Hippocampal formation (tissue), 2 donors: ENCODE measurements at regions not wholly inside any gene's neighbourhood (a gene's known extent, or its start where the extent isn't known, plus 50 kb on each side); places are given as distances from the start of the nearest gene placed in this dataset.
"Not testable (repeated sequence)": the region's sequence is repeated elsewhere in the genome, so short reads cannot be mapped to it uniquely, and the experiment has no call there.

Source experiments
- DNase-seq, 2 donors: peaks; one replicate each; lab custom pipeline; 2025; lab: John Stamatoyannopoulos, UW

GRCh38 chr15:62412686-62413085 is 247.6 kb upstream of the C2CD4B start:
- DNase-seq: no peak

DNA sequence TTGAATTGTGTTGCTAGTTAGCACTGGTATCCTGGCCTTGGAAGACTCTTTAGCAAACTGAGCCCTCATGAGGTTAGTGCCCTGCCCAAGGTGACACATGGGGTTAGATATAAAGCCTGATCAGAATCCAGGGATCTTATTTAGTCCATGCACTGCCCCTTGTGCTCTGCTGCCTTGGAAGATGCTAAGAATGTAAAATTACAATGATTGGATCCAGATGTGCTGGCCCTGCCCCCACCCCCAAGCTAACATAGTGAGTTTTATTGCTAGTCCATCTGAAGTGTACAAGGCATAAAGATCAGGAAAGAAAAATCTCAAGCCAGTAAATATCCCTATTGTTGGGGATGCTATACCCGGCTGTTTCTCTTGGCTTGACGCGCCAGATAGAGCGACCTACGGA is 248.1 kb upstream of the C2CD4B start:
- no peak for DNase-seq

- DNase-seq: no peak
Measured at GRCh38 chr15:62413786-62414185, 248.7 kb upstream of the C2CD4B start.

- DNase-seq: no peak
Measured at GRCh38 chr15:62415498-62415897, 250.4 kb upstream of the C2CD4B start.

GRCh38 chr15:62416526-62416925 is 251.4 kb upstream of the C2CD4B start:
- no peak for DNase-seq

GRCh38 chr15:62417439-62417838 is 252.4 kb upstream of the C2CD4B start:
- no peak for DNase-seq

- not testable (repeated sequence) for DNase-seq
Measured at GRCh38 chr15:62418496-62418895, 253.4 kb upstream of the C2CD4B start.

- no peak for DNase-seq
Measured at GRCh38 chr15:62419192-62419591, 254.1 kb upstream of the C2CD4B start.

- not testable (repeated sequence) for DNase-seq
Measured at GRCh38 chr15:62420371-62420770, 255.3 kb upstream of the C2CD4B start.

- no peak for DNase-seq
Measured at GRCh38 chr15:62421289-62421688, 256.2 kb upstream of the C2CD4B start.

DNA sequence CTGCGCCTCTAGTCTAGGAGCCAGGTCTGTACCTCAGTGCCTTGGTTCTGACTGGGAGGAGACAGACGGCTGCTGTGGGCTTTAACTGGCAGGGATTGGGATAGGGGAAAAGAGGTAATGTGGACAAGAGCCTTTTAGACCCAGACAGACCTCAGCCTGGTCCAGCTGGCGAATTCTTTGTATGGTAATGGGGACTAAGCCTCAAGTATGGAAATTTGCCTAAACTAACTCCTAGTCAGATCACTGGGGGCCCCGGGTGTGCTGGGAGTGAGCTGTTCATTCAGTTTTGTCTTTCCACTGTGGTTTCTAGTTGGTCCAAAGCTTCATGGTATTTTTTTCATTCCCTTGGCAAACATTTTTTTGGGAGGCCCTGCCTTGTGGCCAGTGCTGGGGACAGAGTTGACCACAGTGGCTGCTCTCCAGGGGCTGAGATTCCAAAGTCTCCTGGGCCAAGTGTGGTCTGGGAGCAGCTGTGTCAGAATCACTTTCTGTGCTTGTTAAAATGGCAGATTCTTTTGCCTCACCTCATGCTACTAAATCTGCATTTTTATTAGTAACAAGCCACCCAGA is 261.4 kb upstream of the C2CD4B start:
- no peak for DNase-seq

GRCh38 chr15:62428259-62428658 is 263.2 kb upstream of the C2CD4B start:
- no peak for DNase-seq

- no peak for DNase-seq
Measured at GRCh38 chr15:62428851-62429598, 263.9 kb upstream of the C2CD4B start.

- no peak for DNase-seq
Measured at GRCh38 chr15:62430056-62430455, 265.0 kb upstream of the C2CD4B start.

GRCh38 chr15:62430552-62430951 is 265.5 kb upstream of the C2CD4B start:
- DNase-seq: no peak

GRCh38 chr15:62431008-62431797 is 266.1 kb upstream of the C2CD4B start:
- no peak for DNase-seq

DNA sequence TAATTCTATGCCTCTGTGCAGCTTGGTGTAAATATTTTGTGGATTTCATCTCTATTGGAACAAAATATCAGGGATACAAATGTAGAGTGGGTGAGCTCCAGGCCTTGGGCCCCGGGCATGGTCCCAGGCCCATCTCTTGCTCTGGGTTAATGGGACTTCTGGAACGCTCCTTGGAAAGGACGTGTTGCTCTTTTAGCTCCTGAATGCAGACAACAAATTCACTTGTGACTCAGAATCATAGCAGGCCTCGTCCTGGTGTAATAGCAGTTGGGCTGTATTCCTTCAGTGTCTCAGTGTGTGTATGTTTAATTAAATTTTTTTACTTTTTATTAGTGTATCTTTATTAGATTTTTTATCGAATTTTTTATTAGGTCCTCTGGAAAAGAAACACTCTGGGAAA is 266.7 kb upstream of the C2CD4B start:
- no peak for DNase-seq

GRCh38 chr15:62432702-62433398 is 267.8 kb upstream of the C2CD4B start:
- DNase-seq: no peak

- DNase-seq: no peak
Measured at GRCh38 chr15:62436235-62436634, 271.1 kb upstream of the C2CD4B start.

DNA sequence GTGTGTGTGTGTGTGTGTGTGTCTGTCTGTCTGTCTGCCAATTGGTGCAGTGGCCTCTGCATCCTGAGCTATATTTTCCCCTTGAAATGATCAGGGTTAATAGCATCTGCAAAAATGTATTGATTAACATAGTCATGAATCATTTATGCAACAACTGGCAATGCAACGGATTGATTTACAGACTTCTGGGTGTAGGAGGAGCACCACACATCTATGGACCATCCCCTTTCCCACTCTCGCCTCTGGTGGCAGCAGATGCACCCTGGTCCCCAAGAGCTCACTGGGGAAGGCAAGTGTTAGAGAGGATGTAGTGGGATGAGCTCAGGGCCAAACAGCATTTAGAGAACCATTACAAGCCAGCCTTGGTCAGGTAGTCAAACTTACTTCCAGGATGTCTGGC is 272.7 kb upstream of the C2CD4B start:
- no peak for DNase-seq

DNA sequence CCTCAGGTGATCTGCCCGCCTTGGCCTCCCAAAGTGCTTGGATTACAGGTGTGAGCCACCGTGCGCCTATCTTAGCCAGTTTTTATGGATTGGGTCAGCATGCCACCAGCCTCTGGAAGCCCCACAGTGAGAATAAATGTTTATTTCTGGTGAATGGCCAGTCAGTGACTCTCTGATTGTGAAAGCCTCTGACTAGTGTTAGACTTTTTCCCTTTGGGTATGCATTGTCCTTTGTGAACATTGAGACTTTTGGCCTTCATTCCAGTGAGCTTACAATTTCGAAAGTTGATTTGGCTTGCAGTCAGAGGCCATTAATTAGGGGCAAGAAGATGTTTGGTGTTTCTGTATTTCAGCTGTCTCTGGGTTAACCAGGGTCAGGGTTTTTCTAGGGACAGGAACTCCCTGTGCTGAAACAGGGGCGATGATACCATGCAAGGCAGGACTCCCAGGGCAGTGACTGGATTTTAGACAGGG is 274.5 kb upstream of the C2CD4B start:
- DNase-seq: no peak

- DNase-seq: no peak
Measured at GRCh38 chr15:62440362-62441105, 275.4 kb upstream of the C2CD4B start.
